Stimulated activated CD8-positive, alpha-beta memory T cell treated with anti-CD3 and anti-CD28 coated beads, Interleukin-12 subunit alpha, Interleukin-12 subunit beta, amount 100 ng/mL, for 4 hours (primary cell): ENCODE measurements at regions not wholly inside any gene's neighbourhood (a gene's known extent, or its start where the extent isn't known, plus 50 kb on each side); places are given as distances from the start of the nearest gene placed in this dataset.

Experiments used
- DNase-seq: peaks from one replicate; pipeline ENCODE4 v3.0.0-alpha.2; 2020; ENCODE audit warnings: low read depth

DNA sequence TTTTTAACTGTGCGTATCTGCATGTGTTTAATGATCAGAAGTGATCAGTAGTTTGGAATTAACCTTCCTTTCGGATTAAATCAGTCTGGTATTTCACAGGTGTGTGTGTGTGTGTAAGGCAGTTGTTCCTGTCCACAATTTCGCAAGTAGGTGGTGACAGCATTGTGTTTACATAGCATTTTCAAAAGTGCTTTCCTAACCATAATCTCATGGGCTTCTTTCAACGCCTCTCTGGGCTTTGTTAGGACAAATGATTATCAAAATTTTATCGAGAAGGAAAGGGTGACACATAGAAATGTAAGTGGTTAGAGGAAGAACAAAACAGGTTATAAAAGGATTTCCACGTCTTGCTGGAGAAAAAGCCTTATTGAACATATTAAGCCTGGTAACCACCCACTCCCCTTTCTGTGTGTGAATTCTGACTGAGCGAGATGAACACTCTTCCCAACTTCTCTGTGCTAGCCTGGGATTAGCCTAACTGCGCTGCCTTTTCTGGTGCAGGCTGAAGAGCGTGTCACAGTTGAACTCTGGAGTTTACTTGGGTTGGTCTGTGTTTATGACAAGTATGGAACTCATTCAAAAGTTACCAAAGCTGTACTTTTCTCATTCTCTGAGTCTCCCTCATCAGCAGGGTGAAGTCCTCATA is 292.3 kb upstream of the PITRM1 start:
- DNase-seq, result no peak

DNA sequence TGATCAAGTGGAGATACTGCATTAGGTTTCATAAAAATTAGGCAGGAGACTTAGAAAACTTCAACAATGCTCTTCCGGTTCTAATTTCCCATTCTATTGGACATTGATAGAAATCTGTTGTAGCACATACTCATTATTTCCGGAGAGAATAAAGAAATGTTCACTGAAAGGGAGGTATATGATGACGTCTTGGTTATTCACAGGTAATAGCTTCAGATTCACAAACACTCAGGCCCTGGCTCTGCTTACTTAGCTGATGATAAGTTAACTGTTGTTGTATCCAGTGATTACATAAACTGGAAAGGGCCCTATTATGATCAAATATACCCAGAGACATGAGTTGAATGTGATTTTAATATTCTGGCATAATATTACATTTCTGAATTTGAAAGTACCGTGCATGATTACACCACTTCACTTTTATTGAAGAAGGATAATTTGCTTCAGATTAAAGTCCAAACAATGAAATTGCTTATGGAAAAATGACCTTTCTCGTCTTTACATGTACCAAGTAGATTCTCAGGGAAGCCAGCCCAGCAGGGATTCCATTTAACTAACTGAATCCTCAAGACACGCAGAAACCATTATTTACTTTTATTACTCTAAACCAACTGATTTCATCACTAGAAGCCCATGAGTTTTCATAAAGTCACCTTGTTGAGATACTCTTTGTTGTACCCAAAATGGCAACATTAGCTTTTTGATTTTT is 288.0 kb upstream of the PITRM1 start:
- no peak for DNase-seq

DNA sequence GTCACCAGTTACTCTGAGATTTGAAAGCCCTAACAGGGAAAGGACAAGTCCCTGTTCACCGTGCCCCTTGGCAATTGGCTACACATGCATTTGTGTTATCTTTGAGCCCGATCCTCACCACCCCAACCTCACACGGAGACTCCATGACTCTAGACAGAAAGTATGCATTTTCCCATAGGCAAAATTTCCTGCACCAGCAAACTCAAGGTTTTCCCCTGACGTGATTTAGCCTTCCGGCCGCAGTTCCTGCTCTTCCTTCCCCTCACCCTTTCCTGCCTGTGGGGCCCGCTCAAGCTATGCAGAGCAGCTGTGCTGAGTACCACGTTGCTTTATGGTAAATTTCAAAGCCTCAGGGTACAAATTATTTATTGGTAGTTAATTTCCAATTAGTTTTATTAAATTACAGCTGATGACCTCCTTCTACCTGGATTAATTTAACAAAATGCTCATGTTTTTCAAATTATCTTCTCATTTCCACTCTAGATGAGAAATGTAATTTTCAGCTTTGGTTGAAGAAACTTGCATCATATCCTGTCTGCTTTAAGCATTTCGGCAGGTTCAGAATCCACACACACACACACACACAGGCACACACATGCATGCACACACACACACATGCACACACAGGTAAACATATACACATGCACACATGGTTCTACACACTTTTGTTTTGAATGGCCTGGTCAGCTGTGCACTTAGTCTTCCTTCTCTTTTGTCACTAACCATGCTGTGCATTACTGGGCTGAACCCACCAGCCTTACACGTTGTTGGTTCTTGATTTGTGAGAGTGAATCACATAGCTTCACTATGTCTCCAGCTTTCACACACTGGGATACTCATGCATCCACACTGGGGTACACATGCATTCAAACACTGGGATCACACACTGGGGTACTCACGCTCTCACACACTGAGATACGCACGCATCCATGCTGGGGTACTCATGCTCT is 283.1 kb upstream of the PITRM1 start:
- DNase-seq, result no peak

DNA sequence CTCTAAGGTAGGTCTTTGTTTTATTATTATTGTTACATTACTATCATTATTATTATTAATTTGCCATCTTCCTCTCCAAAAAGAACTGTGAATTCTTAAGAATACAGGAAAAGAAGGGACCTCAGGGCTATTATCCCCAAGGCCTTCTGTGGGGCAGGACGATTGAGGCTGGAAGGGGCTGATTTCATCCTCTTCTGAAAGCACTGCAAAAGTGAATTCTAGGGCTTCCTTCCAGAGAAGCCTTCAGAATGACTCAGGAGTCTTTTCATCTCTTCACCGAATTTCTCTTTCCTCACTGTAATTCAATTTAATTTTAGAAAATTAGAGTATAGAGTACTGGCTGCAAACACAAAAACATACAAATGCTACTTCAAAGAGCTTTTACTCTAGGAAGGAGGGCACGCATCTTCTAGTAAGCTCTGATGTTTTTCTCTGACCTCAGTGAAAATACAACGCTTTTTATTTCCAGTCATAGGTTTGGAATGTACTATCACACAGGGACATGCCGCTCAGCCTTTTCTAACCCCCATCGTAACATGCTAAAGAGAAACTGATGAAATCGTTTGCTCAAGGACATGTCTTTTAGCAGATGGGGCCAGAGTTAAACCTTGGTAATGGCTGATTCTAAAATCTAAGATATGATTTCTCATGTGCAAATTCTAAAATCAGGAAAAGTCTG is 280.2 kb upstream of the PITRM1 start:
- DNase-seq, result no peak

DNA sequence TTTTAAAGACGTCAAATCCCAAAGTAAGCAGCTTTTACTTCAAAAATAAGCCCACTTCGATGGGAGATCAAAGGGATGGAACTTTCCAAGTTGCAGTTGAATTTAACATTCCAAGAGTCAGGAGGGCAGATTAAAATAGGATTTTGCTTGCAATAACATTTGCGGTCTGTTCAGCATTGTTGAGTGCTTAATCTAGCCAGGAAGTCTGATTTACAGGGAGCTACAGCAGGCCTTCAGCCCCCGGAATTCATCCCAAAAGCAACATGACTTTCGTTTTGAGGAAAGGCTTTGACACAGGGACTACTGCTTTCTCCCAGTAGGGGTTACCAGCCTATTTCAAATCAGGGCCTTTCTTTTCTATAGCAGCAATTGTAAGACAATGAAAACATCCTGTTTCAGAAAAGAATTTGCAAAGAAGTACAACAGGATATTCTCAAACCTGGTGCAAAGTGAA is 279.6 kb upstream of the PITRM1 start:
- DNase-seq, result no peak

DNA sequence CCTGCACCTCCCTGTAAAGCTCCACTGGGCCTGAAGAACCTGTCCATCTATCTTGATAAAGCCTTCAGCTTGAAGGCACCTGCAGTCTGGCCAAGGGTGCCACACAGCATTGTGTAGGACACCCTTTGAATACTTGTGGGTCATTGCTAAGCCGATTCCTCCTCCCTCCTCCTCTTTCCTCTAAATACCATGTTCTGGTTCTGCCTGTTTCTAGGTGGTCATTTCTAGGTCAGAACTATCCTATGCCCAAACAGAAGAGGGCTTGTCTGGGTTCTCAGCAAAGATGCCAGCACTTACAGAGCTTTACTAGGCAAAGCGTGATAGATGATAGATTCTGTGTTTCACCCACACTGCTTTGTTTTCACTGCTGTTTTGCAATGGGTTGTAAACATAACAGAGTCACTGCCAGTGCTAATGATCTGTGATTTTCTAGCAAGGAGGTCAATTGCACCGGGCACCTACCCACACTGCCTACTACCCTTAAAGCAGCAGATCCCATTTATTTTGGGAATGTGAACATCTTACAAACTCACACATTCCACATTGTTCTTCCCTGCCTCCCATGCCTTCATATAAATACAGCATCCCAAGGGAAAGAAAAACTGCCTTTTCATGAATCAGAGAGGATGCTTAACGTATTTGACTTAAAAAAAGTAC is 279.1 kb upstream of the PITRM1 start:
- no peak for DNase-seq

DNA sequence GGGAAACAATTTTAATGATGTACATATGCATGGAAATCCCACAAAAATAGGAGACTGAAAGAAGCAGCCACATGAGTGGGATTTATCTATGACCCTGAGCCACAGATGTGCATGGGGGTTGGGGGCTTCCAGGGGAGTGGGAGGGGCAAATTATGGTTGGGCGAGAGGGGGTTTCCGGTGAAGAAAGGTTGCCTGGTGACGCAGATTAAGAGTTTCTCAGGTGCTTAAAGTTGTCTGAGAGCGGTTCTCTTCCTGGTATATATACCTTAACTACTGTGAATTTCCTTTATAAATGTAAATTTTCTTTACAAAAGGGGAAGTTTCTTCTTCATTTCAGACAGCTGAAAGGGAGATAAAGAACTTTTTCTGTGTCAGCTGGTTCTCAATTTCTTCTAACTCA is 273.6 kb upstream of the PITRM1 start:
- no peak for DNase-seq

DNA sequence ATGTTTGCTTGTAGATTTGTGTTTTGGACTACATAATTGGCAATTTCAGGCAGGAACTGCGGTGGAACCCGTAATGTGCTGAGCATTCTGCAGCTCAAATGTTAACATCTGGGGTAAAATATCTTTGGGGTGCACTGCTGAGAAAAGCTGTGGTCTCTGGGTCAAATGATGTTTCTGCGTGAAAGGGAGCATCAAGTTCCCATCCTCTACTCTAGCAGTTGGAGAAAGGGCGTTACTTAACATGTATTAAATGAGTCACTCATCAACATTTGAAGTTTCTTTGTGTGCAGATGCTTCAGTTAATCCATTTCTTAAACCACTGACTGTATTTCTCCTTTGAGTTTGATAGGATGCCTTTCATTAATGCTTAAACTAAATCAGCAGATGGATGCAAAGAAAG is 273.1 kb upstream of the PITRM1 start:
- no peak for DNase-seq

DNA sequence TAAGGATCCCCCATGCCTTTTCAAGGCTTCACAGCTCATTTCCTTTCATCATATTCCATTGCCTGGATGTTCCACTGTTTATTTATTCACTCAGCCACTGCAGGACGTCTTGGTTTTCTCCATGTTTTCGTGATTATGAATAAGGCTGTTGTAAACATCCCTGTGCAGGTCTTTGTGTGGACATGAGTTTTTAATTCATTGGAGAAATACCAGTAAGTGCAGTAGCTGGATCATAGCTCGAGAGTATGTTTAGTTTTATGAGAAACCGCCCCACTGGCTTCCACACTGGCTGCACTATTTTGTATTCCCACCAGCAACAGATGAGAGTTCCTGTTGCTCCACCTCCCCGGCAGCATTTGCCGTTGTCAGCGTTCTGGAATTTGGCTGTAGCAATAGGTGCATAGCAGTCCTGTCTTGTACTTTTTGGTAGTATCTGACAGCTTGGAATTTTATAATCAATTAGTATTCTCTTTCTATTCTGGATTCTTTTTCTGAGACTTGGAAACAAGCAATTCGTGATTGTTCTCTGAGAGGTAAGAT is 269.9 kb upstream of the PITRM1 start:
- no peak for DNase-seq

DNA sequence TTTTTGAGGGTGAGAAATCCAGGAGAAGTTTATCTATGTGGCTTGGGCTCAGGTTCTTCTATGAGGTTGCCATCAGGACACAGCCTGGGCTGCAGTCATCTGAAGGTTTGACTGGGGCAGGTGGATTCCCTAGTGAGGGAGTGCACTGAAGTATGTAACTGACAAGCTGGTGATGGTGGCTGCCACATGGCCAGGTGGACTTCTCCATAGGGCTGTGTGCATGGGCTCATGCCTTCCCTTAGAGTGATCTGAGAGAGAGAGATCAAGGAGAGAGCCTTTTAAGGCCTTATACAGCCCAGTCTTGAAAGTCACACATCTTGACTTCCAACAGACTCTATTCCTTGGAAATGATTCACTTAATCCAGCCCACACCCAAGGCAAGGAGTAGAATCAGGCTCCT is 266.6 kb upstream of the PITRM1 start:
- no peak for DNase-seq

DNA sequence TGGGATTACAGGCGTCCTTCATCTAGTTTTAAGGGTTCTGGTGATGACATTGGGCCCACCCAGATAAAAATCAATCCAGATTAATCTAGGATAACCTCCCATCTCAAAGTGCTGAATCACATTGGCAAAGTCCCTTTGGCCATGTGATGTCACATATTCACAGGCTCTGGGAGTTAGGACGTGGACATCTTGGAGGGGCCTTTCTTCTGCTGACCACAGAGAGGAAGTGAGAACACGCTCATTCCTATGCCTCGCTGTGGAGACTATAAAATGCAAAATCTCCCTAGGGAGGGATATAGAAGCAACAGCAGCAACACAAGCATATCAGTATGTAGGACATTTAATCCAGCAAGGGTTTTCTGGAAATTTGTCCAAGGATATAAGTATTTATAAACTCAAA is 266.0 kb upstream of the PITRM1 start:
- DNase-seq, result no peak

DNA sequence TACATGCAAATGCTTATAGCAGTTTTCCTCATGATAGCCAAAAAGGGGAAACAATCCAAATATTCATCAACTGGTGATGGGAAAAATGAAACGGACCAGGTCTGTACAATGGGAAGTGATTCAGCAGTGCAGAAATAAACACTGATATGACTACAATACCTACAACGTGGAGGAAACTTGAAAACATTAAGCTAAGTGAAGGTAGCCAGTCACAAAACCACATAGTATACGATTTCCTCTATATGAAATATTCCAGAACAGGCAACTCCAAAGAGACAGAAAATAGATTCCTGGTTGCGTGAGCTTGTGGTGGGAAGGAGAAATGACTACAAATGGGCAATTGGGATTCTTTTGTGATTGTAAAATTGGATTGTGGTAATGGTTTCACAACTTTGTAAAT is 263.1 kb upstream of the PITRM1 start:
- DNase-seq, result no peak

DNA sequence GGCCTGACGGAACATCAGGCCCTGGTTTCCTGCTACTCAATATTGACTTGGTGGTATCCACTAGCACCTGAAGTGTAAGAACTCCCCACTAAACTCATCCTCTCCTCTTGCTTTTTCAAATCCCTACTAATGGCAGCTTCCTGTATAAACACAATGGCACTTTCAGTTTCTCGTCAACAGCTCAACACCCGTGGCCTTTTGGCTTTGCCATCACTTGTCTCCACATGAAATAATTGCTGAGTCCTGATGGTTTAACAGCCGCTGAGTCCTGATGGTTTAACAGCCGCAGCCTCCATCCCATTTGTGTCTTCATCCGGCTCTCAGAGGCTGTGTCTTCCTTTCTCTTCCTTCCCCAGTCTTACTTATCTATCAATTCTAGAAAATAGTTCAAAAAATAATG is 261.4 kb upstream of the PITRM1 start:
- DNase-seq, result no peak

DNA sequence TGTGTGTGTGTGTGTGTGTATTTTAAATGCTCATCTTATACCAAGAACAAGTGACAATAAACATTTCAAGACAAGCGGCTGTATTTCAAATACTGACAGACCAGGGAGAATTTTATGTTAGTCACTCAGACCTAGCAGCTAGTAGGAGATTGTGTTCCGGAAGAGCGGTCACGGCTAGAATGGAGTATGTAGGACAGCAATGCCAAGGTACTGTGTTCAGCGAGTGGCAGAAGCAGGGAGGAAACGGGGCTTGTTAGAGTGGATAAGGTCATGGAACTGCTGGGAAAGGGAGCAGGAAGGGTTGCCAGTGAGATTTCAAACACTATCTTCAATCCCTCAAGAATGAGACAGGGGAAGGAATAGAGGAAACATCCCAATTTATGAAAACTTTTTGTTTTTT is 260.5 kb upstream of the PITRM1 start:
- no peak for DNase-seq

DNA sequence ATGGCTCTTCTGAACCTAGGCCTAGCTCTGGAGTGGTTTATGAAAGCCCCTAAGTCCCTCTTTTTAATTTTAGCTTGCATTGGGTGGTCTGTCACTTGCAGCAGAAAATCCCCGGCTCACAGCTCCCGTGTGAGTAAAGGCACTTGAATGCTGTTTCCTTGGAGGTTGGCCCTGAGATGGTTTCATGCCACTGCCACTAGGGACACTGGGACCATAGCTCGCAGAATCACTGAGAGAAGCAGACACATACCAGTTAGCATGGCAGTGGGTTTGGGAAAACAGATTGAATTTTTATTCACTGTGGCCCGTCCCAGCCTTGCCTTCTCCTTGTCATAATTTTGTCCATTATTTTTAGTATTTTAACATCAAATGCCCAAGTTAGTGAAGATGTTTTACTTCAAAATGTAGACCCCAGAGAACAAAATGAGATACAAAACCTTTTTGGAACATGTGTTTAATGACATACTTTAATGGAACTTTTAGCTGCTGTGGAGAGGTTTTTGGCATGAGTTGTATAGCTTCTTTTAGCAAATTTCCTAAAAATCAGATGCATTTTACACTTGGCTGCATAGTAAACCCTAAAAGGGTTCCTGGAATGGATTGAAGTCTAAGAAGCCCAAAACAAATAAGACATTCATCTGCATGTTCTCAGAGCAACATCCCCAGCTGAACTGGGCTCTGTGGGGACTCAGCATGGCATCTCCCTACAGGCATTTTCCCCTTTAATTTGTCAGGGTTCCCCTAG is 259.7 kb upstream of the PITRM1 start:
- DNase-seq, result no peak

DNA sequence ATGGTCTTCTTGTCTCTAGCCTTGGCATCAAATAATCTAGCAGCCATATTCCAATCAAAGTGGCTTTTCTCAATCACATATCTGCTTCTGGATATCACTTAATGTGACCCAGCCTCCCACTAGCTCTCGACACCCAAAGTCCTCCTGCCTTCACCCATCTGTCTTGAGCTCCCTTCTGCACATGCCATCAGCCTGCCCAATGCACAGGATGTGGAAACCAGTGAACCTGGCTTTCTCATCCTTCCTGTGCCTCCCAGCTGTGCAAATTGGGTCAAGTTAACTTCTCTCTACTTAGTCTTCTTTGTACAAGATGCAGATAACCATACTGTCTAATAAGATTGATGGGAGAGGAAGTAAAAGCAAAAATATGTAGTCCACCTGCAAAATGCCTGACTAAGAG is 257.9 kb upstream of the PITRM1 start:
- DNase-seq, result no peak

DNA sequence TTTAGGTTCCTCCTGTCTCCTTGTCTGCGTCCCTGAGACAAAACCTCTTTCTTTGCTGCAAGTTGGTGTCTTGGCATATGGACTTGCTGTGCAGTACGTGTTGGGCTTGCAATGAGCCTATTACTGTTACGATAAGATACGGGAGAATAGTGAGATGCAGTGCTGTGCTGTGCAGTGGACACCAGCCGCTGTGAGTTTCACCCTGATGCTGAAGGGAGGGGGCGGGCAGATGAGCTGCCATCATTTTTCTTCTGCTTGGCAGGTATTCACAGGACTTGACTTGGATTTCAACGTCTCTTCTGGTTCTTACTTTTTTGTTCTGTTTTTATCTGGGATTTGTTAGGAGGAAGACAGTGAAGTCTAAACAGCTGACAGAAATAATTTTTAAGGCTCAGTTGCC is 257.1 kb upstream of the PITRM1 start:
- no peak for DNase-seq

DNA sequence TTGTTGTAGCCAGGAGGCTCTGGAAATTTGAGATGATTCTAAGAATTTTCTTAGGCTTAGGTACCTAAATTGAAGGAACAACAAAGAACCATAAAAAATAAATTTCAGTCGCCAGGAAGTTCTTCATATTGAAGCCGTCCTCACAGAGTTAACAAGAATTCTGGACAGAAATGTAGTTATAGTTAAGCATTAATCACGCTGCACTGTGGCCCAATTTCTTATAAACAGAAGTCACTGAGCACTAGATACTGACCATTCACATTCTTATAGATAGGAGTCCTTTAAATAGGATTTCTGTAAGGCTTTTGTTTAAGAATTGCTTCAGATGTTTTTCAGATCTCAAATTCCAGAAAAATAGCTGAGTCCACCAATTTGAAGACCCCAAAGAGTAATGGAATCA is 256.2 kb upstream of the PITRM1 start:
- DNase-seq, result no peak

DNA sequence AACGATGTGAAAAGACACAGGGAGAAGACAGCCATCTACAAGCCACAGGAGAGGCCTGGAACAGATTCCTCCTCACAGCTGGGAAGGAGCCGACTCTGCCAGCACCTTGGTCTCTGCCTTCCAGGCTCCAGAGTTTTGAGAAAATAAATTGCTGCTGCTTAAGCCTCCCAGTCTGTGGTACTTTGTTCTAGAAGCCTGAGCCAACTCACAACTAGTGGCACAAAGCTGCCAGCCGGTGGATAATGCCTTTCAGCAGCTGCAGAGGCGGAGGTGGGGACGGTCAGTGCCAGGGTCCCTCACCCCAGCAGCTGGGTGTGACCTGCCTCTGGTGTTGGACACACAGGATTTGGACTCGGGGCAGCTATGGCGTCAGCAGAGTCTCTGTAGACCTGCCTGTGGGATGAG is 255.4 kb upstream of the PITRM1 start:
- no peak for DNase-seq

DNA sequence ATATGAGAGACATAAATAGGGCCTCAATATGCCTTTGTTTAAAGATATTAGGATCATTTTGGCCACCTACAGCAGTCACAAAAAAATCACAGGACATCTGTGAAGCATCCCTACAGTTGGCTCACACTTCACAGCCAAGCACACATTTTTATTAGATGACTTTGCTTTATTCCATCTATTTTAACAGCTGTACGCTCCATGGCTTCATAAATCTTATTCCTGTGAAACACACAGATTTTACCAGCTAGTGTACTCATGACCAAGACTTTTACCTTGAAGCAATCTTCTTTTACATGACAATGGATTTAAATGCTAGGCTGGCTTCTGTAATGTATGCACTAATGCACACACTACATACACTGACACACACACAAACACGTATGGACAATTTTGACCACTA is 254.8 kb upstream of the PITRM1 start:
- no peak for DNase-seq
